ENCODE measurements at regions not wholly inside any gene's neighbourhood (a gene's known extent, or its start where the extent isn't known, plus 50 kb on each side); places are given as distances from the start of the nearest gene placed in this dataset.

DNA sequence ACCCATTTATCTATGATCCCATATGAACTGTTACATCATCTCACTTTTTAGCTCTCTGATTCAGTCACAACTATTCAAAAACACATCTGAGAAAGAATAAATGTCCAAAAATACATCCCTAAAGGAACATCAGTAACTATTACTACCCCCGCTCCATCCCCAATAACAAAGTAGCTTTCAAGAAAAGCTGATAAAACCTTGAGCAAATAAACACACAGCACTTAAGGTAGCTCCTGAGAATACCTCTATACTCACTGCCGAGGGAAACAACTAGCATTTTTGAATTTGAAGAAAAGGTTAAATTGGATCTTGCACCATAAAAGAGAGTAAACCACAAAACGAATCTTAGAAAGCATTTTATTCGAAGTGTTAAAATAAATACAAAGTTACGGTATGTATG lies 63.4 kb downstream of the PMAIP1 start:
- TF ChIP-seq TEF (CRISPR knock-in tag; IDR thresholded peaks at IDR 0.05) (no peak), SAFB2 (CRISPR knock-in tag; IDR thresholded peaks at IDR 0.05; ENCODE audit: borderline replicate concordance, low read depth) (no peak), TCF7L2 (IDR thresholded peaks at IDR 0.05; ENCODE audit: low read depth, low read length) (no peak), CTCF (CRISPR knock-in tag; IDR thresholded peaks at IDR 0.05) (no peak), POLR2AphosphoS2 (IDR thresholded peaks at IDR 0.05; ENCODE audit: low read depth, low read length) (no peak), ARNT2 (CRISPR knock-in tag; IDR thresholded peaks at IDR 0.05; ENCODE audit: low read depth) (no peak), PCBP1 (IDR thresholded peaks at IDR 0.05; ENCODE audit: borderline replicate concordance, low read depth, low read length) (no peak), ZNF777 (CRISPR knock-in tag; IDR thresholded peaks at IDR 0.05) (no peak)
- TF ChIP-seq, protein P1, sequence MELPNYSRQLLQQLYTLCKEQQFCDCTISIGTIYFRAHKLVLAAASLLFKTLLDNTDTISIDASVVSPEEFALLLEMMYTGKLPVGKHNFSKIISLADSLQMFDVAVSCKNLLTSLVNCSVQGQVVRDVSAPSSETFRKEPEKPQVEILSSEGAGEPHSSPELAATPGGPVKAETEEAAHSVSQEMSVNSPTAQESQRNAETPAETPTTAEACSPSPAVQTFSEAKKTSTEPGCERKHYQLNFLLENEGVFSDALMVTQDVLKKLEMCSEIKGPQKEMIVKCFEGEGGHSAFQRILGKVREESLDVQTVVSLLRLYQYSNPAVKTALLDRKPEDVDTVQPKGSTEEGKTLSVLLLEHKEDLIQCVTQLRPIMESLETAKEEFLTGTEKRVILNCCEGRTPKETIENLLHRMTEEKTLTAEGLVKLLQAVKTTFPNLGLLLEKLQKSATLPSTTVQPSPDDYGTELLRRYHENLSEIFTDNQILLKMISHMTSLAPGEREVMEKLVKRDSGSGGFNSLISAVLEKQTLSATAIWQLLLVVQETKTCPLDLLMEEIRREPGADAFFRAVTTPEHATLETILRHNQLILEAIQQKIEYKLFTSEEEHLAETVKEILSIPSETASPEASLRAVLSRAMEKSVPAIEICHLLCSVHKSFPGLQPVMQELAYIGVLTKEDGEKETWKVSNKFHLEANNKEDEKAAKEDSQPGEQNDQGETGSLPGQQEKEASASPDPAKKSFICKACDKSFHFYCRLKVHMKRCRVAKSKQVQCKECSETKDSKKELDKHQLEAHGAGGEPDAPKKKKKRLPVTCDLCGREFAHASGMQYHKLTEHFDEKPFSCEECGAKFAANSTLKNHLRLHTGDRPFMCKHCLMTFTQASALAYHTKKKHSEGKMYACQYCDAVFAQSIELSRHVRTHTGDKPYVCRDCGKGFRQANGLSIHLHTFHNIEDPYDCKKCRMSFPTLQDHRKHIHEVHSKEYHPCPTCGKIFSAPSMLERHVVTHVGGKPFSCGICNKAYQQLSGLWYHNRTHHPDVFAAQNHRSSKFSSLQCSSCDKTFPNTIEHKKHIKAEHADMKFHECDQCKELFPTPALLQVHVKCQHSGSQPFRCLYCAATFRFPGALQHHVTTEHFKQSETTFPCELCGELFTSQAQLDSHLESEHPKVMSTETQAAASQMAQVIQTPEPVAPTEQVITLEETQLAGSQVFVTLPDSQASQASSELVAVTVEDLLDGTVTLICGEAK (IDR thresholded peaks at IDR 0.05): no peak
- TF ChIP-seq, protein P1 (CRISPR knock-in tag; IDR thresholded peaks at IDR 0.05): no peak
- TF ChIP-seq, protein P2, sequence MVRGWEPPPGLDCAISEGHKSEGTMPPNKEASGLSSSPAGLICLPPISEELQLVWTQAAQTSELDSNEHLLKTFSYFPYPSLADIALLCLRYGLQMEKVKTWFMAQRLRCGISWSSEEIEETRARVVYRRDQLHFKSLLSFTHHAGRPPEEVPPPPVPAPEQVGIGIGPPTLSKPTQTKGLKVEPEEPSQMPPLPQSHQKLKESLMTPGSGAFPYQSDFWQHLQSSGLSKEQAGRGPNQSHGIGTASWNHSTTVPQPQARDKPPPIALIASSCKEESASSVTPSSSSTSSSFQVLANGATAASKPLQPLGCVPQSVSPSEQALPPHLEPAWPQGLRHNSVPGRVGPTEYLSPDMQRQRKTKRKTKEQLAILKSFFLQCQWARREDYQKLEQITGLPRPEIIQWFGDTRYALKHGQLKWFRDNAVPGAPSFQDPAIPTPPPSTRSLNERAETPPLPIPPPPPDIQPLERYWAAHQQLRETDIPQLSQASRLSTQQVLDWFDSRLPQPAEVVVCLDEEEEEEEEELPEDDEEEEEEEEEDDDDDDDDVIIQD (CRISPR knock-in tag; IDR thresholded peaks at IDR 0.05; ENCODE audit: low read depth): no peak
- TF ChIP-seq, protein P3, sequence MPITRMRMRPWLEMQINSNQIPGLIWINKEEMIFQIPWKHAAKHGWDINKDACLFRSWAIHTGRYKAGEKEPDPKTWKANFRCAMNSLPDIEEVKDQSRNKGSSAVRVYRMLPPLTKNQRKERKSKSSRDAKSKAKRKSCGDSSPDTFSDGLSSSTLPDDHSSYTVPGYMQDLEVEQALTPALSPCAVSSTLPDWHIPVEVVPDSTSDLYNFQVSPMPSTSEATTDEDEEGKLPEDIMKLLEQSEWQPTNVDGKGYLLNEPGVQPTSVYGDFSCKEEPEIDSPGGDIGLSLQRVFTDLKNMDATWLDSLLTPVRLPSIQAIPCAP (CRISPR knock-in tag; IDR thresholded peaks at IDR 0.05; ENCODE audit: low read depth): no peak
